ENCODE measurements at regions not wholly inside any gene's neighbourhood (a gene's known extent, or its start where the extent isn't known, plus 50 kb on each side); places are given as distances from the start of the nearest gene placed in this dataset.

DNA sequence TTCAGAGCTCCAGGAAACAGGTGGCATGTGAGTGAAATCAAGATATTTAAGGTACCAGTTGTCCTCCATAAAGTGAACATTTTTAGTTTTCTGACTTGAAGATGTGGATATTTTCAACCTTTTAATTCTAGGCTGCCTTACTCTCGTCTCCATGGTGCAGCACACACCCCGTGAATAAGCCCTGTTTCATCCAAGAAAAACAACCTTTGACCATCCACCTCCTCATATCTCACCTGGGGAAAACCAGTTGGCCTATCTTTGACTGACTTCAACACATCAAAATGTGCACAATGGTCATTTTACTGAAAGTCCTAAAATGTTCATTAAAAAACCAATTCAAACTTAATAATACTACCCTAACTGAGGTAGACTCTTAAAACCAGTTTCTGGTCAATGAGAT, 73.8 kb upstream of the CD2AP start:
- H3K4me3 ChIP-seq: no peak overlapping the region
- no peaks in the 10 kb centered on the region for H3K36me3 ChIP-seq
- H3K9me3 ChIP-seq: no peaks in the 10 kb centered on the region
- DNase-seq (no peak), ATAC-seq (no peak)
- H3K27me3 ChIP-seq: no peaks in the 10 kb centered on the region
- H3K4me1 ChIP-seq: no peaks in the 10 kb centered on the region
- intact Hi-C loops (cut with DNase I): no loop called here
- no peak overlapping the region for H3K27ac ChIP-seq
- 86 to 91% (median 89%) methylated on average over 2 of the region's 2 CpGs for WGBS, 4 donors
- TF ChIP-seq CTCF (IDR thresholded peaks at IDR 0.05): no peak
- no peak for TF ChIP-seq POLR2A (IDR thresholded peaks at IDR 0.05)

DNA sequence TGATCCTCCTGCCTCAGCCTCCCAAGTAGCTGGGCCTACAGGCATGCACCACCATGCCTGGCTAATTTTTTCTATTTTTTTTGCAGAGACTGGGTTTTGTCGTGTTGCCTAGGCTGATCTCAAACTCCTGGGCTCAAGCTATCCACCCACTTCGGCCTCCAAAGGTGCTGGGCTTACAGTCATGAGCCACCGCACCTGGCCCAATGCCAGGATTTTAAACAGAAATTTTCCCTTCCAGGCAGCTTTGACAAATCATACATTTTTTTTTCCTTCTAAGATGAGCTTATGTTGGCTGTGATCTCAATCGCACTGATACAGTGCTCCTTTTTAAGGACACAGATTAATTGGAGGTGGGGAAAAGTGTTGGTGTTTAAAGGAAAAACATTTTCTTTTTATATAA, 73.2 kb upstream of the CD2AP start:
- H3K9me3 ChIP-seq: no peaks in the 10 kb centered on the region
- no peak overlapping the region for H3K4me3 ChIP-seq
- intact Hi-C loops (cut with DNase I): no loop called here

GRCh38 chr6:47405273-47405672, 72.3 kb upstream of the CD2AP start:
- Histone ChIP-seq H3K27ac (no peak overlapping the region), H3K9me3 (no peaks in the 10 kb centered on the region), H3K36me3 (no peaks in the 10 kb centered on the region), H3K27me3 (no peaks in the 10 kb centered on the region), H3K4me3 (no peak overlapping the region), H3K4me1 (no peaks in the 10 kb centered on the region)
- no peak for TF ChIP-seq CTCF (IDR thresholded peaks at IDR 0.05)
- no peak for TF ChIP-seq POLR2A (IDR thresholded peaks at IDR 0.05)
- intact Hi-C loops (cut with DNase I): no loop called here
- WGBS, 4 donors: 71 to 73% (median 72%) methylated on average over 5 of the region's 5 CpGs
- DNase-seq (no peak), ATAC-seq (no peak)

More for the DNA sequence above, 73.2 kb upstream of the CD2AP start:
- no peaks in the 10 kb centered on the region for H3K4me1 ChIP-seq
- no peak for TF ChIP-seq POLR2A (IDR thresholded peaks at IDR 0.05)
- TF ChIP-seq CTCF (IDR thresholded peaks at IDR 0.05): no peak
- no peak for DNase-seq
- 85 to 90% (median 87%) methylated on average over 4 of the region's 4 CpGs for WGBS, 4 donors
- no peak overlapping the region for H3K27ac ChIP-seq
- H3K36me3 ChIP-seq: no peaks in the 10 kb centered on the region
- no peak for ATAC-seq
- no peaks in the 10 kb centered on the region for H3K27me3 ChIP-seq

- 98 to 100% (median 100%) methylated on average over 1 of the region's 1 CpG for WGBS, 4 donors
- TF ChIP-seq CTCF (IDR thresholded peaks at IDR 0.05) (no peak), POLR2A (IDR thresholded peaks at IDR 0.05) (no peak)
- Histone ChIP-seq H3K27ac (no peak overlapping the region), H3K4me1 (no peaks in the 10 kb centered on the region), H3K36me3 (no peaks in the 10 kb centered on the region), H3K27me3 (no peaks in the 10 kb centered on the region), H3K9me3 (no peaks in the 10 kb centered on the region), H3K4me3 (no peak overlapping the region)
- DNase-seq (no peak), ATAC-seq (no peak)
- intact Hi-C loops (cut with DNase I): no loop called here
These were observed 70.0 kb upstream of the CD2AP start for GRCh38 chr6:47407300-47408281.
